RWPE2 (cell line): ENCODE measurements at regions not wholly inside any gene's neighbourhood (a gene's known extent, or its start where the extent isn't known, plus 50 kb on each side); places are given as distances from the start of the nearest gene placed in this dataset.

Experiments
- ATAC-seq: fragments of 200-7000 bp; cut with Tn5 transposase; 3 replicates; pipeline ENCODE4 v1.9.1; 2021; ENCODE audit warnings: low read depth
- DNase-seq: peaks from one replicate; pipeline ENCODE4 v3.0.0-alpha.2; 2020; ENCODE audit warnings: low spot score
- H3K27ac ChIP-seq: fragments of 450-650 bp; 2 replicates; pipeline ENCODE4 v1.5.1; 2017; ENCODE audit warnings: mild to moderate bottlenecking; ENCODE audit not compliant: poor library complexity, severe bottlenecking
- H3K27me3 ChIP-seq: fragments of 250-450 bp; sonication (Bioruptor Pico); 2 replicates; pipeline ENCODE4 v1.5.1; 2021; ENCODE audit warnings: mild to moderate bottlenecking, moderate library complexity; ENCODE audit not compliant: insufficient read depth, poor library complexity, severe bottlenecking
- H3K36me3 ChIP-seq: fragments of 250-450 bp; sonication (Bioruptor Pico); 2 replicates; pipeline ENCODE4 v1.5.1; 2020; ENCODE audit warnings: low read depth, mild to moderate bottlenecking, moderate library complexity
- H3K4me1 ChIP-seq: fragments of 250-450 bp; sonication (Bioruptor Pico); 2 replicates; pipeline ENCODE4 v1.5.1; 2021; ENCODE audit warnings: mild to moderate bottlenecking, moderate library complexity; ENCODE audit not compliant: insufficient read depth, poor library complexity, severe bottlenecking
- H3K4me3 ChIP-seq: fragments of 250-450 bp; sonication (Bioruptor Pico); 2 replicates; pipeline ENCODE4 v1.5.1; 2021; ENCODE audit warnings: mild to moderate bottlenecking, moderate library complexity; ENCODE audit not compliant: severe bottlenecking
- H3K9me3 ChIP-seq: fragments of 250-450 bp; sonication (Bioruptor Pico); 2 replicates; pipeline ENCODE4 v1.5.1; 2021; ENCODE audit warnings: mild to moderate bottlenecking, moderate library complexity; ENCODE audit not compliant: severe bottlenecking
- CTCF ChIP-seq: fragments of 450-650 bp; IDR thresholded peaks from one replicate; pipeline ENCODE4 v1.5.1; 2017; ENCODE audit warnings: mild to moderate bottlenecking, moderate library complexity; ENCODE audit not compliant: poor library complexity, severe bottlenecking

DNA sequence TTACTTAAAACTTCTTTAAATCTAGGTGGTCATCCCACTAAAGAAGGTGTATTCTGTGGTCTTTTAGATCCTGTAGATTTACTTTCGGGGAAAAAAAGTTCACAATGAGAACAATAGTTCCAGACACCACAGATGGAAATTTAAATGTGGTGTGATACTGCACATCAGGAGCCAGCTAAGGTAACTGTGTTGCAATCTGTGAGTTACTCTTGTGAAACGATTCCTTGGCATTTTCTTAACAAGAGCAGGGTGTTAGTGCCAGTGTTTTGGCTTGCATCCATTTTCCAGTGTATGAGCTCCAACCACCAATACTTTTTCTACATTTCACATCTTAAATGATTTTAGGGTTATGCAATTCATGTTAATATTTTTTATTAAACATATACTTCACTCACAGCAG is 674.5 kb downstream of the CETN3 start:
- Histone ChIP-seq H3K27ac (no peak overlapping the region), H3K9me3 (no peaks in the 10 kb centered on the region), H3K4me1 (no peaks in the 10 kb centered on the region), H3K4me3 (no peak overlapping the region), H3K27me3 (peaks cover 4% of the 10 kb centered on the region), H3K36me3 (no peaks in the 10 kb centered on the region; the same call in 1 of the 2 replicates)
- no peak for DNase-seq
- ATAC-seq, result 0 out of 3 replicates have a peak, but pooled peaks have one; percentile 25
- no peak for TF ChIP-seq CTCF

DNA sequence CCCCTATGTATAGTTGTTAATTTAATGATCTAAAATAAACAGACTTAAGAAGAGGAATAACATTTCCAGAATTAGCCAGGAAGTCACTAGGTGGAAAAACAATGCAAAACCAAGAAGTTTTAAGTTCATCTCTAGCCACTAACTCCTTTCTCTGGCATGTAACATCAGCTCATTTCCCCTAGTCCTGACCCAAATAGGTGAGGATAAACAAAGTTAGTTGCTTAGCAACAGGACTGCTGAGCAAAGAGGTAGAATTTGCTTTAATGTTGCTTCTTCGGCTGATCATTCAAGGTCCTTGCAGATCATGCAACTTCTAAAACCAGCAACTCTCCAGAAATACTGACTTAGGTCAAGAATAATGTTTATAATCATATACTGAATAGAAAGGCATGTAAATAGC is 675.8 kb downstream of the CETN3 start:
- Histone ChIP-seq H3K4me1 (no peaks in the 10 kb centered on the region), H3K9me3 (no peaks in the 10 kb centered on the region), H3K27ac (no peak overlapping the region), H3K27me3 (peaks cover 8% of the 10 kb centered on the region), H3K4me3 (no peak overlapping the region), H3K36me3 (no peaks in the 10 kb centered on the region; the same call in 1 of the 2 replicates)
- TF ChIP-seq CTCF, result no peak
- no peak for ATAC-seq
- no peak for DNase-seq

- Histone ChIP-seq H3K27me3 (peaks cover 18% of the 10 kb centered on the region), H3K4me3 (no peak overlapping the region), H3K36me3 (no peaks in the 10 kb centered on the region), H3K27ac (no peak overlapping the region), H3K4me1 (no peaks in the 10 kb centered on the region), H3K9me3 (no peaks in the 10 kb centered on the region)
- ATAC-seq (peak; percentile 70; the same call in 2 of the 3 replicates), DNase-seq (no peak)
- TF ChIP-seq CTCF, result peak; percentile 70
These were observed 679.8 kb downstream of the CETN3 start for GRCh38 chr5:89729623-89730301.

DNA sequence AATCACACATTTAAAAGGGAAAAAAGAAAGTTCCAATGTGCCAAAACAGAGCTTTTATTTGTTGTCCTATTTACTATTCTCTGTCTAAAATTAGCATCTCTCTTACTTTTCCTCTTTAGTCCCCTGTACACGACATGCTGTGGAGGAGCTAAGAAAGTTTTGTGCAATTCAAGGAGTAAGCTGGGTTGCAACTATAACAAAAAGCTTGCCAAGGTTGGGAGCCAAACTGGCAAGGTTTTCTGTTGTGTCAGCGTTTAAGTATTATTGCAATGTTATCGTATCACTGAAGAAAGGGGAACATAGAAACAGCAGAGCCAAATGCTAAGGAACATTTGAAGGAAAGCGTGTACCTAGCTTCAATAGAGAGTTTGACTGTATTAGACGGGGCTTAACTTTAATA is 680.8 kb downstream of the CETN3 start:
- ATAC-seq, result no peak
- no peak for DNase-seq
- H3K27ac ChIP-seq, result no peak overlapping the region
- H3K9me3 ChIP-seq, result no peaks in the 10 kb centered on the region
- peaks cover 18% of the 10 kb centered on the region for H3K27me3 ChIP-seq
- H3K4me1 ChIP-seq, result no peaks in the 10 kb centered on the region
- TF ChIP-seq CTCF, result no peak
- no peak overlapping the region for H3K4me3 ChIP-seq
- no peaks in the 10 kb centered on the region for H3K36me3 ChIP-seq

DNA sequence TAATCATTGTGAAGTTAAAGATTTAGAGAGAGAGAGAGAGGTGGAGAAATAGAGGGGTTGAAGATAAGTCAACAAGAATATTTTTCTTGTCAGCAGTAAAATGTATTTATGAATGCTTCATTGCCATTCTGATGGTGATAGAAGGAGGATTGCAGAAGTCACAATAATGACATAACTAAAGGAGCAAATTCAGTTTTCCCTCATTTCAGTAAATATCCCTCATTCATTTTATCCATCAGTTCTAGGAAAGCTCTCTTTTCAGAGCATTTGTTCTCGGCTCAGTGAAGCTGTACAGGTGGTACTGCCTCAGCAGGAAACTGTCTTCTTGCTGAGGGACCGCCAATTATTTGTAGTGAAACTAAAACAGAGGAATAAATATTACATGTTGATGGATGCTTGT is 681.4 kb downstream of the CETN3 start:
- no peaks in the 10 kb centered on the region for H3K9me3 ChIP-seq
- TF ChIP-seq CTCF, result no peak
- no peak overlapping the region for H3K27ac ChIP-seq
- no peaks in the 10 kb centered on the region for H3K4me1 ChIP-seq
- H3K27me3 ChIP-seq, result peaks cover 18% of the 10 kb centered on the region
- no peak overlapping the region for H3K4me3 ChIP-seq
- ATAC-seq, result no peak
- no peak for DNase-seq
- H3K36me3 ChIP-seq, result no peaks in the 10 kb centered on the region
